Lower lobe of right lung (tissue), 2 donors: ENCODE measurements at regions not wholly inside any gene's neighbourhood (a gene's known extent, or its start where the extent isn't known, plus 50 kb on each side); places are given as distances from the start of the nearest gene placed in this dataset.

ENCODE experiments used
- ATAC-seq, 2 donors: fragments of 200-7000 bp; cut with Tn5 transposase; one replicate each; pipeline ENCODE4 v1.9.1; 2020 to 2022; ENCODE audit warnings: mild to moderate bottlenecking in 2 of 2, moderate library complexity in 2 of 2
- DNase-seq: peaks from one replicate; pipeline ENCODE4 v3.0.0-alpha.2; 2020
- H3K27ac ChIP-seq: fragments of 200-600 bp; one replicate; pipeline ENCODE4 v1.8.0; 2022
- H3K27me3 ChIP-seq: fragments of 200-600 bp; one replicate; pipeline ENCODE4 v1.8.0; 2022; ENCODE audit warnings: low read depth
- H3K36me3 ChIP-seq: fragments of 200-600 bp; one replicate; pipeline ENCODE4 v1.8.0; 2022; ENCODE audit warnings: mild to moderate bottlenecking
- H3K4me1 ChIP-seq: fragments of 200-600 bp; one replicate; pipeline ENCODE4 v1.8.0; 2022
- H3K4me3 ChIP-seq: fragments of 200-600 bp; one replicate; pipeline ENCODE4 v1.8.0; 2022; ENCODE audit warnings: mild to moderate bottlenecking
- H3K9me3 ChIP-seq: fragments of 200-600 bp; one replicate; pipeline ENCODE4 v1.8.0; 2022
- intact Hi-C: fragments of 100-400 bp; cut with DNase I; formaldehyde crosslinking; loops from one replicate; pipeline ENCODE4 v1.11.0; 2022
- TF ChIP-seq, protein P1 (sequence below): fragments of 200-600 bp; IDR thresholded peaks from one replicate; pipeline ENCODE4 v1.8.0; 2022; ENCODE audit warnings: antibody characterized with exemption, mild to moderate bottlenecking
- donor health status: DM: no; HTN: yes; CAD: no; lungs with severe emphysema.

- Histone ChIP-seq H3K4me3 (no peak overlapping the region), H3K27me3 (no peaks in the 10 kb centered on the region), H3K9me3 (no peaks in the 10 kb centered on the region), H3K4me1 (peaks cover 41% of the 10 kb centered on the region), H3K36me3 (no peaks in the 10 kb centered on the region), H3K27ac (no peak overlapping the region)
- no peak for DNase-seq
- intact Hi-C loops = no loop called here
- no peak for ATAC-seq
- TF ChIP-seq, protein P1, sequence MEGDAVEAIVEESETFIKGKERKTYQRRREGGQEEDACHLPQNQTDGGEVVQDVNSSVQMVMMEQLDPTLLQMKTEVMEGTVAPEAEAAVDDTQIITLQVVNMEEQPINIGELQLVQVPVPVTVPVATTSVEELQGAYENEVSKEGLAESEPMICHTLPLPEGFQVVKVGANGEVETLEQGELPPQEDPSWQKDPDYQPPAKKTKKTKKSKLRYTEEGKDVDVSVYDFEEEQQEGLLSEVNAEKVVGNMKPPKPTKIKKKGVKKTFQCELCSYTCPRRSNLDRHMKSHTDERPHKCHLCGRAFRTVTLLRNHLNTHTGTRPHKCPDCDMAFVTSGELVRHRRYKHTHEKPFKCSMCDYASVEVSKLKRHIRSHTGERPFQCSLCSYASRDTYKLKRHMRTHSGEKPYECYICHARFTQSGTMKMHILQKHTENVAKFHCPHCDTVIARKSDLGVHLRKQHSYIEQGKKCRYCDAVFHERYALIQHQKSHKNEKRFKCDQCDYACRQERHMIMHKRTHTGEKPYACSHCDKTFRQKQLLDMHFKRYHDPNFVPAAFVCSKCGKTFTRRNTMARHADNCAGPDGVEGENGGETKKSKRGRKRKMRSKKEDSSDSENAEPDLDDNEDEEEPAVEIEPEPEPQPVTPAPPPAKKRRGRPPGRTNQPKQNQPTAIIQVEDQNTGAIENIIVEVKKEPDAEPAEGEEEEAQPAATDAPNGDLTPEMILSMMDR = no peak
These were observed 66.9 kb upstream of the PRDM11 start for GRCh38 chr11:45079567-45079942.

DNA sequence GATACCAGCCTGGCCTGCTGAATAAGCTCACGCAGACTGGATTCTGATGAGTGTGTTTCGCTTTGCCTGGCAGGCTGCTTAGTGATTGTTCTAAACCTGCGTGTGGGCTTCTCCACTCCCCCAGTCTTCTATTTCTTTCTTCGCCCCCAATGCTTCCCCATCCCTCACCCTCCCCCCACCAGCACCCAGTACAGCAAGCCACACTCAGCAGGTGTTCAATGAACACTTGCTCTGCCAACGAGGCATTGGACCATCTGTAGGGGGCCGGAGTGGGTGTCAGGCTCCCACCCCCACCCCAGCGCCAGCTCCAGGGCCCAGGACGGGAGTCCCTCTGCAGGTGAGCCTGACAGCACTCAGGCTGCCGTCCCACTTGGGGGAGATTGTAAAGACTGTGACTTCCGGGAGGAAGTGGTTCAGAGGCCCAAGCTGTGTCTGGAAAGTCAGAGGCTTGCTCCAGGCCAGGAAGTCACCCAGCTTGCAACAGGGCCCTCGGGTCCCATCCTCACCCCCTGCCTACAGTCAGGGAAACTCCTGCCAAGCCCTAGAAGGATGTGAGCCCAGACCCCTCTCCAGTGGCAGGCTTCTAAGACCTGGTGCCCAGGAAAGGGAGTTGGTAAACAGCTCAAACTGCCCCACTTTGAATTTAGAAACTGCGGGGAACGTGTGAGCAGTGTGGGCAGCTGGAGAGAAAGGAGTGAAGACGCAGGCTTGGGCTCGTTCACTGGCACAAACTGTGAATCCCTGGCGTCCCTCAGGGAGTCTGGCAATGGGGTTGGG lies 66.3 kb upstream of the PRDM11 start:
- intact Hi-C loops = no loop called here
- Histone ChIP-seq H3K27me3 (no peaks in the 10 kb centered on the region), H3K4me3 (no peak overlapping the region), H3K4me1 (peaks cover 41% of the 10 kb centered on the region), H3K36me3 (no peaks in the 10 kb centered on the region), H3K9me3 (no peaks in the 10 kb centered on the region), H3K27ac (peak overlapping the region; percentile 58)
- ATAC-seq (peak; percentile 62 to 74), DNase-seq (peak; percentile 69)
- TF ChIP-seq, protein P1 = no peak

GRCh38 chr11:45082744-45083543 lies 63.5 kb upstream of the PRDM11 start:
- intact Hi-C loops = no loop called here

GRCh38 chr11:45083544-45084087 lies 62.8 kb upstream of the PRDM11 start:
- TF ChIP-seq, protein P1 = peak; percentile 22
- Histone ChIP-seq H3K9me3 (no peaks in the 10 kb centered on the region), H3K27me3 (no peaks in the 10 kb centered on the region), H3K4me1 (peaks cover 49% of the 10 kb centered on the region), H3K27ac (no peak overlapping the region), H3K36me3 (no peaks in the 10 kb centered on the region), H3K4me3 (no peak overlapping the region)
- ATAC-seq = peak; percentile 14 to 40
- no peak for DNase-seq
- intact Hi-C loops = no loop called here

More at GRCh38 chr11:45082744-45083543, 63.5 kb upstream of the PRDM11 start:
- Histone ChIP-seq H3K4me3 (no peak overlapping the region), H3K36me3 (no peaks in the 10 kb centered on the region), H3K27ac (no peak overlapping the region), H3K4me1 (peaks cover 43% of the 10 kb centered on the region), H3K9me3 (no peaks in the 10 kb centered on the region), H3K27me3 (no peaks in the 10 kb centered on the region)
- ATAC-seq (peak; percentile 29 to 44), DNase-seq (no peak)
- TF ChIP-seq, protein P1 = no peak

DNA sequence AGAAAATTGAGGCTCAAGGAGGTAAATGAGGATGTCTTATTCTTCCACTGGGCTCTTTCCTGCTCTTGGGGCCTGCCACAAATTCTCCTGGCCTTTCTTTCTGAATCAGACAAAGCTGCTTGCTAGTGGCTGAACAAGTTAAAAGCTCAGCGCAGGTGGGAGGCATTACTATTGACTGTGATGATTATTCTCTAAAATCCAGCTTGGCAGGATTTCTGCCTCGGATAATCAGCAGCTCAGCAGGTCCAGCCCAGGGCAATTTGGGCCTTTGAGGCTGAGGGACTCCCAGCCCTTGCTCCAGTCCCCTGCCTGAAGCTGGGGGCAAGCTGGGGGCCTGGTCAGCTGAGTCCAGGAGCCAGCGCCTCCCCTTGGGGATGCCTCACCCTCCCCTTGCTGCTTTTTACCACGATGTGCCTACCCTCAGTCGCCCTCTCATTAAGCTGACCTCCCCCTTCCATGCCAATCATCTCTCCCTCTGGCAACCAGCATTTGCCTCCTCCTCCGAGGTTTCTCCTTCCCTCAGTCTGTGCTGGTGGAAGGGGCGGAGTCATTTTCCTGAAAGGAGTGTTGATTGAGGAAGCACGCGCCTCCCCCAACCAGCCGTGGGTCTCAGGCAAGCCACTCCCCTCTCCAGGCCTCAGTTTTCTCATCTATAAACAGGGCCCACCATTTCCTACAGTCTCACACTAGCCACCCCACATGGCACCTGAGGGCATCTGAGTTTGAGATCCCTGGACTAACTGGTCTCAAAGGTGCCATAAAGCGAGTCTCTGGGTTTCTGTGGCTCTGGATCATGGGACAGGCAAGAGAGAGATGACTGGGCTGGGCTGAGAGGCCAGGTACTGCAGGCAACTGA lies 60.6 kb upstream of the PRDM11 start:
- intact Hi-C loops = no loop called here
- H3K4me1 ChIP-seq = peaks cover 39% of the 10 kb centered on the region

More for the DNA sequence above, 60.6 kb upstream of the PRDM11 start:
- H3K4me3 ChIP-seq = no peak overlapping the region
- no peaks in the 10 kb centered on the region for H3K9me3 ChIP-seq
- no peaks in the 10 kb centered on the region for H3K36me3 ChIP-seq
- ATAC-seq = no peak
- no peaks in the 10 kb centered on the region for H3K27me3 ChIP-seq
- no peak for DNase-seq
- H3K27ac ChIP-seq = no peak overlapping the region
- TF ChIP-seq, protein P1 = no peak
